CD4-positive, alpha-beta T cell (primary cell): ENCODE measurements at regions not wholly inside any gene's neighbourhood (a gene's known extent, or its start where the extent isn't known, plus 50 kb on each side); places are given as distances from the start of the nearest gene placed in this dataset.

Source experiments
- ATAC-seq: fragments of 200-7000 bp; cut with Tn5 transposase; one replicate; pipeline ENCODE4 v1.10.0; 2022; ENCODE audit warnings: mild to moderate bottlenecking; ENCODE audit not compliant: poor library complexity
- CTCF ChIA-PET: fragments of 350-600 bp; sonication (Branson Sonifier 250); formaldehyde crosslinking; loops from one replicate; lab custom pipeline; 2021; ENCODE audit warnings: antibody characterized with exemption, inconsistent platforms; lab: Charles Lee
- POLR2A ChIA-PET: fragments of 350-600 bp; sonication (Branson Sonifier 250); formaldehyde crosslinking; loops from one replicate; lab custom pipeline; 2021; ENCODE audit warnings: antibody characterized with exemption, inconsistent platforms; lab: Charles Lee
- DNase-seq, 14 experiments: peaks; one replicate each; pipeline ENCODE4 v3.0.0-alpha.2; 2013 to 2020; ENCODE audit warnings: mixed read lengths in 2 of 14
- H3K27ac ChIP-seq, 2 donors: one replicate each; pipeline versions ENCODE4 v1.5.1 to v1.7.0; 2013; ENCODE audit warnings: low read length in 2 of 2, low read depth in 1 of 2, mild to moderate bottlenecking in 1 of 2
- H3K27me3 ChIP-seq, 2 experiments: 1 replicate in 1 of 2; 2 replicates in 1 of 2; pipeline versions ENCODE4 v1.6.1 to v1.7.0; 2013; ENCODE audit warnings: low read length in 2 of 2, control low read depth in 1 of 2, mild to moderate bottlenecking in 1 of 2, moderate library complexity in 1 of 2; ENCODE audit not compliant: insufficient read depth in 2 of 2, control insufficient read depth in 1 of 2
- H3K36me3 ChIP-seq: one replicate; pipeline ENCODE4 v1.6.1; 2013; ENCODE audit warnings: low read length, control low read depth; ENCODE audit not compliant: insufficient read depth
- H3K4me1 ChIP-seq: one replicate; pipeline ENCODE4 v1.6.1; 2013; ENCODE audit warnings: low read length, control low read depth; ENCODE audit not compliant: insufficient read depth
- H3K4me3 ChIP-seq: one replicate; pipeline ENCODE4 v1.5.1; 2013; ENCODE audit warnings: mild to moderate bottlenecking, low read length, moderate library complexity
- H3K9me3 ChIP-seq, 2 experiments: 1 replicate in 1 of 2; 2 replicates in 1 of 2; pipeline versions ENCODE4 v1.6.1 to v1.7.0; 2013; ENCODE audit warnings: low read length in 2 of 2, mild to moderate bottlenecking in 2 of 2, control low read depth in 1 of 2, moderate library complexity in 1 of 2; ENCODE audit not compliant: control insufficient read depth in 1 of 2, insufficient read depth in 1 of 2
- H3K27ac Mint-ChIP-seq: one replicate; pipeline ENCODE4 v1.8.0; 2020; ENCODE audit warnings: mixed read lengths
- H3K27me3 Mint-ChIP-seq: one replicate; pipeline ENCODE4 v1.8.0; 2021; ENCODE audit warnings: mixed read lengths
- H3K36me3 Mint-ChIP-seq: one replicate; pipeline ENCODE4 v1.8.0; 2021; ENCODE audit warnings: low read depth, mixed read lengths
- H3K4me1 Mint-ChIP-seq: one replicate; pipeline ENCODE4 v1.8.0; 2021; ENCODE audit warnings: low read depth, mixed read lengths
- H3K4me3 Mint-ChIP-seq: one replicate; pipeline ENCODE4 v1.8.0; 2020; ENCODE audit warnings: mild to moderate bottlenecking, mixed read lengths
- H3K9me3 Mint-ChIP-seq: one replicate; pipeline ENCODE4 v1.8.0; 2020; ENCODE audit warnings: mixed read lengths
- CTCF ChIP-seq: fragments of 200-600 bp; IDR thresholded peaks from one replicate; pipeline ENCODE4 v1.8.0; 2022; ENCODE audit warnings: antibody characterized with exemption, mild to moderate bottlenecking
- intact Hi-C, 2 experiments: fragments of 100-400 bp; cut with DNase I in 1 of 2; cut with micrococcal nuclease in 1 of 2; formaldehyde crosslinking; loops; one replicate each; pipeline versions ENCODE4 v1.15.1 to v1.9.0; 2023 to 2025; cut with DNase I, micrococcal nuclease

GRCh38 chr4:180751009-180751408 is 1492.2 kb upstream of the TENM3 start:
- Histone ChIP-seq H3K4me1 (no peaks in the 10 kb centered on the region), H3K9me3 (peaks cover 0 to 10% of the 10 kb centered on the region in 2 experiments), H3K27me3 (no peaks in the 10 kb centered on the region), H3K27ac (no peak overlapping the region), H3K4me3 (no peak overlapping the region), H3K36me3 (no peaks in the 10 kb centered on the region)
- ChIA-PET CTCF (no interaction called here), POLR2A (no interaction called here)
- intact Hi-C loops, result no loop called here
- Mint-ChIP-seq H3K36me3 (no peaks in the 10 kb centered on the region), H3K9me3 (peaks cover 9% of the 10 kb centered on the region), H3K4me3 (no peak overlapping the region), H3K27ac (no peak overlapping the region), H3K4me1 (no peaks in the 10 kb centered on the region), H3K27me3 (no peaks in the 10 kb centered on the region)
- no peak for TF ChIP-seq CTCF
- DNase-seq (no peak), ATAC-seq (no peak)

GRCh38 chr4:180757927-180758326 is 1485.3 kb upstream of the TENM3 start:
- H3K27ac ChIP-seq, result no peak overlapping the region
- no peaks in the 10 kb centered on the region for H3K4me1 ChIP-seq
- Mint-ChIP-seq H3K27me3 (no peaks in the 10 kb centered on the region), H3K4me3 (no peak overlapping the region), H3K4me1 (no peaks in the 10 kb centered on the region), H3K36me3 (no peaks in the 10 kb centered on the region), H3K9me3 (peaks cover 3% of the 10 kb centered on the region), H3K27ac (no peak overlapping the region)
- no peaks in the 10 kb centered on the region for H3K27me3 ChIP-seq
- H3K9me3 ChIP-seq, result peaks cover 0 to 6% of the 10 kb centered on the region in 2 experiments
- intact Hi-C loops, result no loop called here
- TF ChIP-seq CTCF, result no peak
- POLR2A ChIA-PET, result no interaction called here
- H3K4me3 ChIP-seq, result no peak overlapping the region
- H3K36me3 ChIP-seq, result no peaks in the 10 kb centered on the region
- DNase-seq (no peak), ATAC-seq (no peak)
- CTCF ChIA-PET, result no interaction called here

- Mint-ChIP-seq H3K36me3 (no peaks in the 10 kb centered on the region), H3K27me3 (no peaks in the 10 kb centered on the region)
- H3K9me3 ChIP-seq, result peaks cover 0 to 3% of the 10 kb centered on the region in 2 experiments
These were observed 1477.2 kb upstream of the TENM3 start for GRCh38 chr4:180766045-180766444.

More at GRCh38 chr4:180766045-180766444, 1477.2 kb upstream of the TENM3 start:
- TF ChIP-seq CTCF, result no peak
- no peak overlapping the region for H3K27ac ChIP-seq
- no peak overlapping the region for H3K27ac Mint-ChIP-seq
- ChIA-PET POLR2A (no interaction called here), CTCF (no interaction called here)
- H3K36me3 ChIP-seq, result no peaks in the 10 kb centered on the region
- no peaks in the 10 kb centered on the region for H3K27me3 ChIP-seq
- intact Hi-C loops, result no loop called here
- H3K4me1 Mint-ChIP-seq, result no peaks in the 10 kb centered on the region
- H3K4me3 Mint-ChIP-seq, result no peak overlapping the region
- H3K4me1 ChIP-seq, result no peaks in the 10 kb centered on the region
- peaks cover 2% of the 10 kb centered on the region for H3K9me3 Mint-ChIP-seq
- no peak overlapping the region for H3K4me3 ChIP-seq
- DNase-seq, result no peak
- no peak for ATAC-seq
